K562 (cell line): ENCODE measurements at regions not wholly inside any gene's neighbourhood (a gene's known extent, or its start where the extent isn't known, plus 50 kb on each side); places are given as distances from the start of the nearest gene placed in this dataset.

Source experiments
- ATAC-seq: fragments of 200-7000 bp; cut with Tn5 transposase; 3 replicates; pipeline ENCODE4 v1.9.1; 2020; ENCODE audit warnings: moderate library complexity
- BruUV-seq: library from RNA; stranded (reverse); fragments of 400-500 nt; replicated peaks from 2 replicates; lab custom pipeline; 2021; lab: Mats Ljungman, UMichigan
- CTCF ChIA-PET: fragments of 300-600 bp; formaldehyde crosslinking; extraction: SDS; loops from one replicate; lab custom pipeline; 2021; ENCODE audit warnings: low intra/inter-chr PET ratio; lab: Yijun Ruan, JAX
- POLR2A ChIA-PET: fragments of 300-600, 350-650 bp; sonication (Branson Sonifier 250); formaldehyde crosslinking; extraction: SDS; loops from one replicate; lab custom pipeline; 2021; ENCODE audit warnings: antibody characterized with exemption, inconsistent platforms; lab: Yijun Ruan, JAX
- DNase-seq, 4 experiments: peaks; one replicate each; pipeline versions ENCODE4 v3.0.0 to v3.0.0-alpha.2; 2011 to 2018; ENCODE audit warnings: low spot score in 3 of 4, mixed read lengths in 3 of 4; ENCODE audit errors: extremely low read depth in 1 of 4
- FAIRE-seq: peaks from 2 replicates; lab custom pipeline; 2011; peaks lifted over from hg19 to GRCh38; lab: Jason Lieb, UNC
- H2AFZ ChIP-seq: 2 replicates; pipeline ENCODE4 v1.6.0; 2011; ENCODE audit warnings: low read depth, low read length, control low read depth, inconsistent platforms
- H3K27ac ChIP-seq: fragments of 200-600 bp; 3 replicates; pipeline ENCODE4 v1.8.0; 2011; ENCODE audit warnings: low read depth, mild to moderate bottlenecking, control low read depth, inconsistent platforms, low read length, moderate library complexity, mixed read lengths; ENCODE audit errors: extremely low read depth
- H3K27me3 ChIP-seq, 2 experiments: fragments of 300-600 bp in 1 of 2; 2 replicates in 1 of 2; 3 replicates in 1 of 2; pipeline versions ENCODE4 v1.6.0 to v1.8.0; 2011; ENCODE audit warnings: inconsistent platforms in 2 of 2, low read length in 2 of 2, mild to moderate bottlenecking in 1 of 2, mixed read lengths in 1 of 2, moderate library complexity in 1 of 2; ENCODE audit not compliant: control insufficient read depth in 2 of 2, insufficient read depth in 2 of 2
- H3K36me3 ChIP-seq: fragments of 300-600 bp; 3 replicates; pipeline ENCODE4 v1.8.0; 2011; ENCODE audit warnings: mild to moderate bottlenecking, low read length, inconsistent platforms; ENCODE audit not compliant: control insufficient read depth, insufficient read depth
- H3K4me1 ChIP-seq, 2 experiments: fragments of 200-600 bp in 1 of 2; replicated peaks in 1 of 2; 2 replicates in 1 of 2; 3 replicates in 1 of 2; pipeline versions ENCODE4 v1.5.1 to v1.8.0; 2011; ENCODE audit warnings: inconsistent platforms in 2 of 2, low read length in 2 of 2, mild to moderate bottlenecking in 1 of 2, mixed read lengths in 1 of 2, moderate library complexity in 1 of 2; ENCODE audit not compliant: control insufficient read depth in 2 of 2, insufficient read depth in 2 of 2
- H3K4me2 ChIP-seq: 2 replicates; pipeline ENCODE4 v1.6.1; 2011; ENCODE audit warnings: low read length, control low read depth, inconsistent platforms, mixed read lengths; ENCODE audit not compliant: insufficient read depth
- H3K4me3 ChIP-seq: fragments of 200-600 bp; sonication (generic), shearing (Covaris generic); 2 replicates; pipeline ENCODE4 v1.5.1; 2016; ENCODE audit warnings: control low read depth, inconsistent platforms
- H3K79me2 ChIP-seq: fragments of 200-600 bp; 3 replicates; pipeline ENCODE4 v1.8.0; 2011; ENCODE audit warnings: low read length, inconsistent platforms; ENCODE audit not compliant: control insufficient read depth, insufficient read depth
- H3K9ac ChIP-seq, 2 experiments: 2 replicates each; pipeline versions ENCODE4 v1.6.0 to v1.6.1; 2011; ENCODE audit warnings: low read depth in 2 of 2, low read length in 2 of 2, control low read depth in 1 of 2, inconsistent platforms in 1 of 2, mild to moderate bottlenecking in 1 of 2, mixed read lengths in 1 of 2; ENCODE audit not compliant: insufficient read depth in 1 of 2
- H3K9me1 ChIP-seq: one replicate; pipeline ENCODE4 v1.6.0; 2011; ENCODE audit warnings: inconsistent platforms, mild to moderate bottlenecking, low read length, moderate library complexity; ENCODE audit not compliant: control insufficient read depth, insufficient read depth
- H3K9me3 ChIP-seq: replicated peaks from 2 replicates; pipeline ENCODE4 v1.5.1; 2011; ENCODE audit warnings: low read depth, low read length, inconsistent platforms; ENCODE audit not compliant: control insufficient read depth, insufficient read depth
- H4K20me1 ChIP-seq: replicated peaks from 2 replicates; pipeline ENCODE4 v1.6.1; 2011; ENCODE audit warnings: low read length, inconsistent platforms, mixed read lengths; ENCODE audit not compliant: control insufficient read depth, insufficient read depth
- HDAC3 ChIP-seq: fragments of 450-650 bp; IDR thresholded peaks from 2 replicates; pipeline ENCODE4 v1.6.1; 2018; ENCODE audit warnings: borderline replicate concordance, mild to moderate bottlenecking, moderate library complexity; ENCODE audit not compliant: partially characterized antibody
- HMGN3 ChIP-seq: IDR thresholded peaks from 2 replicates; pipeline ENCODE4 v1.6.1; 2011; ENCODE audit warnings: borderline replicate concordance, low read depth, mild to moderate bottlenecking, mixed read lengths, low read length; ENCODE audit not compliant: insufficient read length; ENCODE audit errors: extremely low read depth
- PCBP1 ChIP-seq: fragments of 200-400 bp; formaldehyde crosslinking; IDR thresholded peaks from 2 replicates; pipeline ENCODE4 v1.6.1; 2018; ENCODE audit warnings: mild to moderate bottlenecking, low read depth, low read length; ENCODE audit not compliant: poor library complexity, severe bottlenecking
- RBM14 ChIP-seq: fragments of 200-400 bp; formaldehyde crosslinking; IDR thresholded peaks from 2 replicates; pipeline ENCODE4 v1.6.1; 2018; ENCODE audit warnings: low read depth, mild to moderate bottlenecking, low read length, moderate library complexity, borderline replicate concordance; ENCODE audit not compliant: insufficient read depth
- SMAD1 ChIP-seq: fragments of 150-350 bp; IDR thresholded peaks from 2 replicates; pipeline ENCODE4 v1.6.1; 2014; ENCODE audit warnings: low read length, low read depth; ENCODE audit not compliant: partially characterized antibody
- ZBTB8A ChIP-seq: fragments of 450-650 bp; IDR thresholded peaks from 2 replicates; pipeline ENCODE4 v1.6.1; 2018; ENCODE audit warnings: mild to moderate bottlenecking, moderate library complexity; ENCODE audit not compliant: partially characterized antibody
- ZNF121 ChIP-seq: sonication (generic); formaldehyde crosslinking; conservative IDR thresholded peaks from 2 replicates; pipeline ENCODE4 v1.8.0; 2022; ENCODE audit warnings: missing genetic modification reagents
- ZNF23 ChIP-seq: fragments of 250-450 bp; sonication (Bioruptor Pico); IDR thresholded peaks from 2 replicates; pipeline ENCODE4 v1.4.0; 2020; ENCODE audit warnings: mild to moderate bottlenecking
- WGBS: fragments of 100-300 bp; shearing (Covaris generic); methylation state at CpG from one replicate; pipeline ENCODE4 v1.1.6; 2016; ENCODE audit warnings: low coverage, mixed read lengths; ENCODE audit not compliant: insufficient coverage; ENCODE audit errors: missing lambda C conversion rate; 5-methylcytosine and 5-hydroxymethylcytosine counted together
- in situ Hi-C: fragments of 300-500 bp; cut with MboI; formaldehyde crosslinking; loops from 4 replicates; pipeline ENCODE4 v1.15.0; 2018; ENCODE audit warnings: inconsistent platforms, mixed read lengths
- intact Hi-C: fragments of 100-400 bp; cut with micrococcal nuclease; formaldehyde crosslinking; loops from 2 replicates; pipeline ENCODE4 v1.14.2; 2022
- TF ChIP-seq, protein P1 (sequence below): fragments of 250-450 bp; sonication (Bioruptor Pico); IDR thresholded peaks from 2 replicates; pipeline ENCODE4 v1.5.0; 2022; ENCODE audit warnings: mild to moderate bottlenecking
- TF ChIP-seq, protein P2 (sequence below): fragments of 450-650 bp; IDR thresholded peaks from 2 replicates; pipeline ENCODE4 v1.6.1; 2018; ENCODE audit warnings: mild to moderate bottlenecking, low read depth; ENCODE audit not compliant: partially characterized antibody
- TF ChIP-seq, protein P3 (sequence below): fragments of 250-450 bp; sonication (Bioruptor Pico); IDR thresholded peaks from 2 replicates; pipeline ENCODE4 v1.5.0; 2020; ENCODE audit warnings: mild to moderate bottlenecking

DNA sequence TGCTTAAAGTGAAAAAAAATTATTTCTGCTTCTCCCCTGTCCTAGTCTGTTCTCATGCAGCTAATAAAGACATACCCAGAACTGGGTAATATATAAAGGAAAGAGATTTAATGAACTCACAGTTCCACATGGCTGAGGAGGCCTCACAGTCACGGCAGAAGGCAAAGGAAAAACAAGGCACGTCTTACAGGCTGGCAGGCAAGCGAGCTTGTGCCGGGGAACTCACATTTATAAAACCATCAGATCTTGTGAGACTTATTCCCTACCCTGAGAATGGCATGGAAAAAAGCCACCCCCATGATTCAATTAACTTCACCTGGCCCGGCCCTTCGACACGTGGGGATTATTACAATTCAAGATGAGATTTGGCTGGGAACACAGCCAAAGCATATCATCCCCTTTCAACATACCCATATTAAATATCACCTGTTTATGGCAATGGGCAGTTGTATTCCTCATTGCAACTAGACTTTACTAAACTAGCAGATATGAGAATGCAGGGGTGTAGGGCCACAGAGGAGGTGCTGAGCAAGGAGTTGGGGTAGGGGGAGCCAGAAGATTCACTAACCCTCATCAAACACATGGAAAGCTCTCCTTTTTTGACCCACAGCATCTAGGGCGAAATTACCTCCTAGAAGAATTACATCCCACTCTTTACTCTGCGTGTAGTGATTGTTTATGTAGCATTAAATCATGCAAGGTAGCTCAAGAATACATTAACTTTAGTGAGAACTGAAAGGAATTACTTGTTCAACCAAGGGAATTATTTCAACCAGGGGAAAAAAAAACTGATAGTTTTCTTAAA lies 183.3 kb upstream of the DOK6 start (continued):
- no peak for TF ChIP-seq HDAC3
- TF ChIP-seq, protein P1, sequence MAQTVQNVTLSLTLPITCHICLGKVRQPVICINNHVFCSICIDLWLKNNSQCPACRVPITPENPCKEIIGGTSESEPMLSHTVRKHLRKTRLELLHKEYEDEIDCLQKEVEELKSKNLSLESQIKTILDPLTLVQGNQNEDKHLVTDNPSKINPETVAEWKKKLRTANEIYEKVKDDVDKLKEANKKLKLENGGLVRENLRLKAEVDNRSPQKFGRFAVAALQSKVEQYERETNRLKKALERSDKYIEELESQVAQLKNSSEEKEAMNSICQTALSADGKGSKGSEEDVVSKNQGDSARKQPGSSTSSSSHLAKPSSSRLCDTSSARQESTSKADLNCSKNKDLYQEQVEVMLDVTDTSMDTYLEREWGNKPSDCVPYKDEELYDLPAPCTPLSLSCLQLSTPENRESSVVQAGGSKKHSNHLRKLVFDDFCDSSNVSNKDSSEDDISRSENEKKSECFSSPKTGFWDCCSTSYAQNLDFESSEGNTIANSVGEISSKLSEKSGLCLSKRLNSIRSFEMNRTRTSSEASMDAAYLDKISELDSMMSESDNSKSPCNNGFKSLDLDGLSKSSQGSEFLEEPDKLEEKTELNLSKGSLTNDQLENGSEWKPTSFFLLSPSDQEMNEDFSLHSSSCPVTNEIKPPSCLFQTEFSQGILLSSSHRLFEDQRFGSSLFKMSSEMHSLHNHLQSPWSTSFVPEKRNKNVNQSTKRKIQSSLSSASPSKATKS (CRISPR knock-in tag): no peak
- TF ChIP-seq, protein P2, sequence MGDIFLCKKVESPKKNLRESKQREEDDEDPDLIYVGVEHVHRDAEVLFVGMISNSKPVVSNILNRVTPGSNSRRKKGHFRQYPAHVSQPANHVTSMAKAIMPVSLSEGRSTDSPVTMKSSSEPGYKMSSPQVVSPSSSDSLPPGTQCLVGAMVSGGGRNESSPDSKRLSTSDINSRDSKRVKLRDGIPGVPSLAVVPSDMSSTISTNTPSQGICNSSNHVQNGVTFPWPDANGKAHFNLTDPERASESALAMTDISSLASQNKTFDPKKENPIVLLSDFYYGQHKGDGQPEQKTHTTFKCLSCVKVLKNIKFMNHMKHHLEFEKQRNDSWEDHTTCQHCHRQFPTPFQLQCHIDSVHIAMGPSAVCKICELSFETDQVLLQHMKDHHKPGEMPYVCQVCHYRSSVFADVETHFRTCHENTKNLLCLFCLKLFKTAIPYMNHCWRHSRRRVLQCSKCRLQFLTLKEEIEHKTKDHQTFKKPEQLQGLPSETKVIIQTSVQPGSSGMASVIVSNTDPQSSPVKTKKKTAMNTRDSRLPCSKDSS: no peak
- no peak for TF ChIP-seq ZNF121 (CRISPR knock-in tag)
- TF ChIP-seq, all 486 proteins: peak for 0

- no peak overlapping the region for H3K9ac ChIP-seq
- WGBS: 3% methylated on average over 5 of the region's 6 CpGs
- no peaks in the 10 kb centered on the region for H3K36me3 ChIP-seq
- no peaks in the 10 kb centered on the region for H3K27me3 ChIP-seq
- no peaks in the 10 kb centered on the region for H4K20me1 ChIP-seq
- H3K4me2 ChIP-seq: no peak overlapping the region
- no peak for DNase-seq
- H3K4me1 ChIP-seq: no peaks in the 10 kb centered on the region
- H3K9me1 ChIP-seq: no peaks in the 10 kb centered on the region
- H3K9me3 ChIP-seq: no peaks in the 10 kb centered on the region
- POLR2A ChIA-PET: no interaction called here
- intact Hi-C loops: no loop called here
- TF ChIP-seq SMAD1 (no peak), PCBP1 (no peak), ZNF23 (no peak), ZBTB8A (no peak), HMGN3 (no peak), RBM14 (no peak)
- TF ChIP-seq, protein P3, sequence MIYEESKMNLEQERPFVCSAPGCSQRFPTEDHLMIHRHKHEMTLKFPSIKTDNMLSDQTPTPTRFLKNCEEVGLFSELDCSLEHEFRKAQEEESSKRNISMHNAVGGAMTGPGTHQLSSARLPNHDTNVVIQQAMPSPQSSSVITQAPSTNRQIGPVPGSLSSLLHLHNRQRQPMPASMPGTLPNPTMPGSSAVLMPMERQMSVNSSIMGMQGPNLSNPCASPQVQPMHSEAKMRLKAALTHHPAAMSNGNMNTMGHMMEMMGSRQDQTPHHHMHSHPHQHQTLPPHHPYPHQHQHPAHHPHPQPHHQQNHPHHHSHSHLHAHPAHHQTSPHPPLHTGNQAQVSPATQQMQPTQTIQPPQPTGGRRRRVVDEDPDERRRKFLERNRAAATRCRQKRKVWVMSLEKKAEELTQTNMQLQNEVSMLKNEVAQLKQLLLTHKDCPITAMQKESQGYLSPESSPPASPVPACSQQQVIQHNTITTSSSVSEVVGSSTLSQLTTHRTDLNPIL (CRISPR knock-in tag): no peak
- TF ChIP-seq, protein P1 (CRISPR knock-in tag): no peak
- ATAC-seq: no peak
- H2AFZ ChIP-seq: no peak overlapping the region
- no peak for FAIRE-seq
- no peaks in the 10 kb centered on the region for H3K79me2 ChIP-seq
- CTCF ChIA-PET: no interaction called here
- no TSS peak for BruUV-seq
- no peak overlapping the region for H3K4me3 ChIP-seq
- in situ Hi-C loops: no loop called here
- no peak overlapping the region for H3K27ac ChIP-seq
Measured at GRCh38 chr18:69220529-69220928, 180.2 kb upstream of the DOK6 start.
